Esophagus squamous epithelium (tissue), 5 donors: ENCODE measurements at regions not wholly inside any gene's neighbourhood (a gene's known extent, or its start where the extent isn't known, plus 50 kb on each side); places are given as distances from the start of the nearest gene placed in this dataset.
A peak's percentile ranks its signal among the peaks of the same experiment; 100 is the strongest.

ENCODE experiments used
- DNase-seq: peaks from one replicate; lab custom pipeline; 2025; lab: John Stamatoyannopoulos, UW
- H3K27ac ChIP-seq, 4 donors: fragments of 200-600 bp; sonication (generic); one replicate each; pipeline ENCODE4 v1.5.1; 2016 to 2019; ENCODE audit warnings: mild to moderate bottlenecking in 1 of 4
- H3K27me3 ChIP-seq, 4 donors: fragments of 200-600 bp; sonication (generic); 1 replicate in 3 of 4; 2 replicates in 1 of 4; pipeline versions ENCODE4 v1.5.1 to v1.6.0; 2017 to 2021; ENCODE audit warnings: antibody characterized with exemption in 1 of 4
- H3K36me3 ChIP-seq, 3 donors: fragments of 200-600 bp; sonication (generic); one replicate each; pipeline ENCODE4 v1.5.1; 2016 to 2019
- H3K4me1 ChIP-seq, 3 donors: fragments of 200-600 bp; sonication (generic); one replicate each; pipeline ENCODE4 v1.5.1; 2017 to 2019
- H3K4me3 ChIP-seq, 4 donors: fragments of 200-600 bp; sonication (generic); 1 replicate in 3 of 4; 2 replicates in 1 of 4; pipeline ENCODE4 v1.5.1; 2016 to 2019; ENCODE audit warnings: mild to moderate bottlenecking in 2 of 4, moderate library complexity in 1 of 4
- H3K9me3 ChIP-seq, 3 donors: fragments of 200-600 bp; sonication (generic); one replicate each; pipeline ENCODE4 v1.5.1; 2016 to 2019
- POLR2A ChIP-seq, 4 donors: fragments of 450-650 bp; IDR thresholded peaks; one replicate each; pipeline ENCODE4 v1.6.1; 2017; ENCODE audit warnings: antibody characterized with exemption in 4 of 4, mild to moderate bottlenecking in 4 of 4, moderate library complexity in 3 of 4
- WGBS, 2 donors: methylation state at CpG; one replicate each; pipeline ENCODE4 v1.1.5; 2018; 5-methylcytosine and 5-hydroxymethylcytosine counted together
- intact Hi-C: fragments of 100-400 bp; cut with DNase I; formaldehyde crosslinking; loops from one replicate; pipeline ENCODE4 v1.15.0; 2022
- TF ChIP-seq, protein P1 (sequence below), 6 experiments: fragments of 450-650 bp in 4 of 6; fragments of 200-600 bp in 2 of 6; sonication (generic) in 2 of 6; IDR thresholded peaks; one replicate each; pipeline ENCODE4 v1.5.1; 2016 to 2019; ENCODE audit warnings: antibody characterized with exemption in 6 of 6, mild to moderate bottlenecking in 4 of 6, moderate library complexity in 4 of 6
- donor health status: DM: yes; HTN: yes; CAD: no.

DNA sequence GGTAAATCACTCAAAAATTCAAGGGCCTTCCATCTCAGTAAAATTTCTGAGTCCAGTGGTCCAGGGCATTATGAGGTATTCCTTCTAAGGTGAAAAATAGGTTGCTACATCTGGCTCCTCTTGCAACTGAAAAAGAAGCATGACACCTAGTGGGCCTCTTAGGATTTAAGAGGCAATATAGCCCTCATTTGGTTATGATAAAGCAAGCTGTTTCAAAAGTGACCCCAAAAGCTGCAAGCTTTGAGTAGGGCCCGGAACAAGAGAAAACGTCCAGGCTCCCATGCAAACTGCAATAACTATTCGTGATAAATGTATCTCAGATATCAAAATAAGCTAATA is 1910.2 kb upstream of the PRR20A start:
- intact Hi-C loops = no loop called here
- DNase-seq = no peak
- Histone ChIP-seq H3K9me3 (no peaks in the 10 kb centered on the region), H3K36me3 (no peaks in the 10 kb centered on the region), H3K27me3 (no peaks in the 10 kb centered on the region), H3K4me3 (no peak overlapping the region), H3K27ac (no peak overlapping the region), H3K4me1 (no peaks in the 10 kb centered on the region)
- 76% methylated on average over 3 of the region's 3 CpGs for WGBS, 2 donors
- TF ChIP-seq, protein P1, sequence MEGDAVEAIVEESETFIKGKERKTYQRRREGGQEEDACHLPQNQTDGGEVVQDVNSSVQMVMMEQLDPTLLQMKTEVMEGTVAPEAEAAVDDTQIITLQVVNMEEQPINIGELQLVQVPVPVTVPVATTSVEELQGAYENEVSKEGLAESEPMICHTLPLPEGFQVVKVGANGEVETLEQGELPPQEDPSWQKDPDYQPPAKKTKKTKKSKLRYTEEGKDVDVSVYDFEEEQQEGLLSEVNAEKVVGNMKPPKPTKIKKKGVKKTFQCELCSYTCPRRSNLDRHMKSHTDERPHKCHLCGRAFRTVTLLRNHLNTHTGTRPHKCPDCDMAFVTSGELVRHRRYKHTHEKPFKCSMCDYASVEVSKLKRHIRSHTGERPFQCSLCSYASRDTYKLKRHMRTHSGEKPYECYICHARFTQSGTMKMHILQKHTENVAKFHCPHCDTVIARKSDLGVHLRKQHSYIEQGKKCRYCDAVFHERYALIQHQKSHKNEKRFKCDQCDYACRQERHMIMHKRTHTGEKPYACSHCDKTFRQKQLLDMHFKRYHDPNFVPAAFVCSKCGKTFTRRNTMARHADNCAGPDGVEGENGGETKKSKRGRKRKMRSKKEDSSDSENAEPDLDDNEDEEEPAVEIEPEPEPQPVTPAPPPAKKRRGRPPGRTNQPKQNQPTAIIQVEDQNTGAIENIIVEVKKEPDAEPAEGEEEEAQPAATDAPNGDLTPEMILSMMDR (IDR thresholded peaks at IDR 0.05) = no peak
- no peak for TF ChIP-seq POLR2A (IDR thresholded peaks at IDR 0.05)

DNA sequence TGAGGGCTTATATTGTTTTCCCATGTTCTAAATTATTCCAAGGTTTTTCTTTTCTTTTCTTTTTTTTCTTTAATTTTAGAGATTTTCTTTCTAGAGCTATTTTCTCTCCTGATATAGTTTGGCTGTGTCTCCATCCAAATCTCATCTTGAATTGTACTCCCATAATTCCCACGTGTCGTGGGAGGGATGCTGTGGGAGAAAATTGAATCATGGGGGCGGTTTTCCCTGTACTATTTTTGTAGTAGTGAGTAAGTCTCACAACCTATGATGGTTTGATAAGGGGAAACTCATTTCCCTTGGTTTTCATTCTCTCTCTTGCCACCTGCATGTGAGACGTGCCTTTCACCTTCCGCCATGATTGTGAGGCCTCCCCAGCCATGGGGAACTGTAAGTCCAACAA is 1906.4 kb upstream of the PRR20A start:
- Histone ChIP-seq H3K4me1 (no peaks in the 10 kb centered on the region), H3K36me3 (no peaks in the 10 kb centered on the region), H3K27me3 (no peaks in the 10 kb centered on the region), H3K27ac (no peak overlapping the region), H3K4me3 (no peak overlapping the region), H3K9me3 (no peaks in the 10 kb centered on the region)
- 77 to 78% methylated on average over 5 of the region's 5 CpGs for WGBS, 2 donors
- TF ChIP-seq POLR2A (IDR thresholded peaks at IDR 0.05) = no peak
- TF ChIP-seq, protein P1 (IDR thresholded peaks at IDR 0.05) = no peak
- DNase-seq = no peak
- intact Hi-C loops = no loop called here

DNA sequence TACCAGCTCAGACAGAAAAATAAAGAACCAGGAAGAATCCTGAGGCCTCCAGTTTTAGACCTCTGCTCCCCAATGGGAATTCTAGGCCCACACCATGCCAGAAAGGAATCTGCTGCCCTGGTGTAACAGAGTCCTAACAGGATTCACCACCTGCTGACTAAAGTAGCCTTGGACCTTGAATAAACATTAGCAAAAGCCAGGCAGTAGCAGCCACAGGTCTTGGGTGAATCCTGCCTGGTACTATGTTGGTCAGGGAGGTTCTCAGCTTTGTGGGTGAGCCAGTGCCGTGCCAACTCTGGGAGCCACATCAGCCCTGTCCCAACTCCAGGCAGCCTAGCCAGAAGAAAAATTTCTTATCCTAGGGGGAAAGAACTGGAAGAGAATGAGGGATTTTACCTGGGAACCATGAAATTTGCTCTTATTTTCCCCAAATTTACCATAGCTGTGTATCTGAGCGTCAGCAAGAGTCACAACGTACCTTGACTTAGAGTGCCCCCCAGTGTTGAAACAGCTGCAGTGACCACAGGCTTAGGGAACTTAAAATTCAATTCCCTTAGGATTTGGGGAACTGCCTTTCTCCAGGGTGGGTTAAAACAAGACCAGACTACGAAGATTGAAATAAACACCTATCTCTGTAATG is 1895.6 kb upstream of the PRR20A start:
- Histone ChIP-seq H3K9me3 (no peaks in the 10 kb centered on the region), H3K4me3 (no peak overlapping the region), H3K27ac (no peak overlapping the region), H3K36me3 (no peaks in the 10 kb centered on the region), H3K4me1 (no peaks in the 10 kb centered on the region), H3K27me3 (no peaks in the 10 kb centered on the region)
- intact Hi-C loops = no loop called here
- no peak for DNase-seq
- TF ChIP-seq POLR2A (IDR thresholded peaks at IDR 0.05) = no peak
- TF ChIP-seq, protein P1 (IDR thresholded peaks at IDR 0.05) = peak in 5 of 6 experiments; percentile 22 to 67 (median 41)
- 35 to 40% methylated on average over 1 to 3 of the region's 4 CpGs for WGBS, 2 donors

DNA sequence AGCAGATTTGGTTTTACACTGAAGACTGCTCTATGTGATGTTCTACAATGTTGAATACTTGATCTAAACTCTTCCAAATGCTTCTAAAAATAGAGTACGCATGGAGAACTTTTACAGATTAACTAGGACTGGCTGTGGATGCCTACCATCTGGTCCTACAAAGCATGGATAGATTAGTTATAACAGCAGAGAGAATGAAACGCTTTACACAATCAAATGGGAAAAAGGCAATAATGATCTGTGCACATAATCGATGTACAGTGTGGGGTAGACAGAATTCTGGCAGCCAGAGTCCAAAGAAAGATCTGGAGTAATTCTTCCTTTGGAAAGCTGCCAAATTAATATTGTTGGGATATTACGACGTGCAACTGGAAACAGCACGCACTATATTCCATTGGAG is 1885.5 kb upstream of the PRR20A start:
- Histone ChIP-seq H3K9me3 (no peaks in the 10 kb centered on the region), H3K36me3 (no peaks in the 10 kb centered on the region), H3K4me1 (no peaks in the 10 kb centered on the region), H3K27ac (no peak overlapping the region), H3K27me3 (no peaks in the 10 kb centered on the region), H3K4me3 (no peak overlapping the region)
- TF ChIP-seq POLR2A (IDR thresholded peaks at IDR 0.05) = no peak
- TF ChIP-seq, protein P1 (IDR thresholded peaks at IDR 0.05) = no peak
- intact Hi-C loops = no loop called here
- DNase-seq = no peak
- 64 to 70% methylated on average over 6 of the region's 6 CpGs for WGBS, 2 donors

DNA sequence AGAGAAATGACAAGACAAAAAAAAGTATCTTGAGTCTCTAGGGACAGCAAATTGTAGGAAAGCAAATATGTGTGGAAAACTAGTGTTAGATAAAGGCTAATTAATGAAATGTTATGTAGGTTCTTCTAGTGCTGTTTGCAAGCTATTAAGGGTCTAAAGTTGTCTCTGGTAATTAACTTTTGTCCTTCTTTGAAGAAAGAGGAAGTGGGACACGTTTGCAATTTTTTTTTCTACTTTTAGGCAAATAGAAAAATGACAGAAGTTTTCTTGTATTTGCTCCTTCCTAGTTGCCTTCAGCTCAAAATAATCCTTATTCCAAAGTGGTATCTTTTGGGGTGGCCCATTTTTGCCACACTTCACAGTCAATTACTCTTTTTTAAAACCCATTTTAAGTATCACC is 1877.7 kb upstream of the PRR20A start:
- H3K4me1 ChIP-seq = no peaks in the 10 kb centered on the region
- H3K27ac ChIP-seq = no peak overlapping the region
- no peaks in the 10 kb centered on the region for H3K27me3 ChIP-seq
- WGBS, 2 donors = 13 to 16% methylated on average over 1 of the region's 1 CpG
- no peaks in the 10 kb centered on the region for H3K9me3 ChIP-seq
- intact Hi-C loops = no loop called here
- no peak for DNase-seq
- no peak overlapping the region for H3K4me3 ChIP-seq
- TF ChIP-seq, protein P1 (IDR thresholded peaks at IDR 0.05) = no peak
- no peak for TF ChIP-seq POLR2A (IDR thresholded peaks at IDR 0.05)
- no peaks in the 10 kb centered on the region for H3K36me3 ChIP-seq
